Cerebellar nuclear complex (tissue), 1 donor: ENCODE measurements at regions not wholly inside any gene's neighbourhood (a gene's known extent, or its start where the extent isn't known, plus 50 kb on each side); places are given as distances from the start of the nearest gene placed in this dataset.
"Not testable (repeated sequence)": the region's sequence is repeated elsewhere in the genome, so short reads cannot be mapped to it uniquely, and the experiment has no call there.

ENCODE experiments used
- DNase-seq, 2 experiments: peaks; one replicate each; lab custom pipeline; 2025; lab: John Stamatoyannopoulos, UW

GRCh38 chr3:176328198-176328597 lies 869.1 kb downstream of the TBL1XR1 start:
- DNase-seq: no peak

- not testable (repeated sequence) for DNase-seq
Measured at GRCh38 chr3:176326894-176327490, 870.3 kb downstream of the TBL1XR1 start.

DNA sequence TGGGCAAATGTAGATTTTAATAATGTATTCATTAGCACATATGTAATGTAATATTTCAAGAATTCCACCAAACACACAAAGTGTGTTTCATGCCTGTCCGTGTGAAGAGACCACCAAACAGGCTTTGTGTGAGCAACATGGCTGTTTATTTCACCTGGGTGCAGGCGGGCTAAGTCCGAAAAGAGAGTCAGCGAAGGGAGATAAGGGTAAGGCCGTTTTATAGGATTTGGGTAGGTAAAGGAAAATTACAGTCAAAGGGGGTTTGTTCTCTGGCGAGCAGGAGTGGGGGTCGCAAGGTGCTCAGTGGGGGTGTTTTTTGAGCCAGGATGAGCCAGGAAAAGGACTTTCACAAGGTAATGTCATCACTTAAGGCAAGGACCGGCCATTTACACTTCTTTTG lies 875.8 kb downstream of the TBL1XR1 start:
- DNase-seq: not testable (repeated sequence)

- no peak for DNase-seq
Measured at GRCh38 chr3:176321099-176321498, 876.2 kb downstream of the TBL1XR1 start.

- DNase-seq: no peak
Measured at GRCh38 chr3:176313426-176313825, 883.9 kb downstream of the TBL1XR1 start.

- no peak for DNase-seq
Measured at GRCh38 chr3:176310641-176311040, 886.6 kb downstream of the TBL1XR1 start.

DNA sequence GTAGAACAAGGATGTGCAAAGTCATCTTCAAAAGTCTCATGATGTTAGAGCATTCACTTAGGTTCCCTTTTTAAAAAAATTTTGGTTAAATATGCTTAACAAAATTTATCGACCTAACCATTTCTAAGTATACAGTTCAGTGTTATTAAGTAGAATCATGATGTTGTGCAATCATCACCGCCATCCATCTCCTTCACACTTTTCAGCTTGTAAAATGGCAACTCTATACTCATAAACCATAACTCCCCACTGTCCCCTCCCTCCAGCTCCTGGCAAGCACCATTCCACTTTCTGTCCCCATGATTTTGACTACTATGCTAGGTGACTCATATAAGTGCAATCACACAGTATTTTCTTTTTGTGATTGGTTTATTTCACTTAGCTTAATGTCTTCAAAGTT lies 895.0 kb downstream of the TBL1XR1 start:
- no peak for DNase-seq

- DNase-seq: no peak
Measured at GRCh38 chr3:176296066-176296597, 901.1 kb downstream of the TBL1XR1 start.

- no peak for DNase-seq
Measured at GRCh38 chr3:176293276-176293675, 904.0 kb downstream of the TBL1XR1 start.

DNA sequence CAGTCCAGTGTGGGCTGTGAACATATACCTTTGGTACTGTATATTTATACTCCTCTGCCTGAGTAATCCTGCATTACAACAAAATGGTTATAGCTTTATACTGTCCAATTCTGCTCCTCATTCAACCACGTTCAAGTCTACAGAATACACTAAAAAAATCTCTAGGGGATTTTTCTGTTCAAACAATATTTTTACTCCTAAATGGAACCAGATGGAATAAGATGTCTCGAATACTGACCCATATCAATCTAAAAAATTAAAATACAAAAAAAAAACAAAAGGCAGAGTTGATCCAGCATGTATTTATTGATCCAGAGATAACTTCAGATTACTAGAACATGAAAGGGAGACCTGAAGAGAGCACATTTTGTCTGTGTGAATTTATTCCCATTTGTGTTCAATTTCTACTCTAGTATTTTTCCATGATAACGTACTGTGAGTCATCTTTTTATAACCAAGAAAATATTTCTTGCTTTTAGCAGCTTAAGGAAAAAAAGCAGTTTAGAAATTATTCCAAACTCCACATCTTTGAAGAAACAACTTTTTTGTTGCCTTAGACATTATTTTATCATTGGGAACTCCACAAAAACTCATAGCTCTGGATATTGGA lies 910.7 kb downstream of the TBL1XR1 start:
- no peak for DNase-seq

GRCh38 chr3:176275538-176275937 lies 921.7 kb downstream of the TBL1XR1 start:
- no peak for DNase-seq

DNA sequence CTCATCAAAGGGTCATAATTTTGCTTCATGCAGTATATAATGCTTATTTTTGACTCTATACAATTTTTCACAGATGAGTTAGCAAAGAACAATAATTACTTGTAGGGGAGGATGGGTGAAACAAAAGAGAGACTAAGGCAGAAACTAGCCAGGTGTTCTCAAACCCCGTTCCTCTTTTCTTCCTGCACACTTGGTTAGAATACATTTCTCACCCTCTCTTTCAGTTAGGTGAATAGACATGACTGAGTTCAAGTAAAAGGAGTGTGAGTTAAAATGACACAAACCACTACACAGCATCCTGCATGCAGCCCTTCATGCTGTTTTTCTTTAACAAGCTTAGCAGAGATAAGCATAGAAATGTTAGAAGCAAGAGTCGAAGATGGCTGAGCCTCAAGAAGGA lies 922.2 kb downstream of the TBL1XR1 start:
- DNase-seq: no peak

DNA sequence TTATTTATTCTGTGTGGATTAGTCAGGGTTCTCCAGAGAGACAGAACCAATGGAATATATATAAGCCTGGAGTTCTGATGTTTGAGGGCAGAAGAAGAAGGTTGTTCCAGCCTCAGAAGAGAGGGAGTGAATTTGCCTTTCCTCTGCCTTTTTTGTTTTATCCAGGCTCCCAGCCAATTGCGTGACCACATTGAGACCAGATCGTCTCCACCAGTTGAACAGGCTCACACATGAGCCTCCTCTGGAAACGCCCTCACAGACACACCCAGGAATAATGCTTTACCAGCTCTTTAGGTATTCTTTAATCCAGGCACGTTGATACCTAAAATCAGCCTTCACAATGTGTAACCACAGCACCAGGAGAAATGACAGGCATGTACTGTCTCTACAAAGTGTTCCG lies 923.1 kb downstream of the TBL1XR1 start:
- no peak for DNase-seq

- DNase-seq: no peak
Measured at GRCh38 chr3:176262071-176262470, 935.2 kb downstream of the TBL1XR1 start.

DNA sequence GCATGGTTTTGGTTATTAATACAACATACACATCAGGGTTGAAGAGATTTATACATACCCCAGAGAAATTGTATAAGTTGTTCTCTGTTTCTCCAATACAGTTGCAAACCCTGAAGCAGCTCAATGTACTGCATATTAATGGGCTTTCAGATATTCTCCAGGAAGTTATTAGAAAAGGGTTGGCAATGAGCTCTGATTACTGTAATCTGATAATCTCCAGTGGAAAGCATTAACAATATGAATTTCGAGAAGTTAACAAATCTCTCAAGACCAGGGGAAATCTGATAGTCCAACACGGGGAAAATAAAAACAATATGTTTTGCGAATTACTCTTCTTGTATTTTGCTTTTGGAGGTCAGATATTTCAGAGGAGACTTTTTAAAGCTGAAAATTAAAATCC lies 950.1 kb downstream of the TBL1XR1 start:
- no peak for DNase-seq

DNA sequence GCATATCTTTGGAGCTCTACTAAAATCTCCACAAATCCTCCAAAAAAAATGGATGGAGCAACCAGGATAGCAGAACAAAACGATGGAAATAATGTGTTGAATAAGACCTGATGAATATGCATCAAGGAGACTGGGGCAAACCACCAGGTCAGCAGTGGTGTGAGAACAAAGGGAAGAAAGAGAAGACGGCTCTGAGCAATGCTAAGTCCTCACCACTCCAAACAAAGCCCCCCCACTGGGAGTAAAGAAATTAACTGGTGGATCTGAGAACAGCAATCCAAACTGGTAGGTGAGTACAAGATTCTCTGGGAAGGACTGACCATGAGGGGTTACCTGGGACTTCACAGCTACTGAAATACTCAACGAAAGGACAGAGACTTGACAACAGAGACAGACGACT lies 977.3 kb downstream of the TBL1XR1 start:
- DNase-seq: no peak

DNA sequence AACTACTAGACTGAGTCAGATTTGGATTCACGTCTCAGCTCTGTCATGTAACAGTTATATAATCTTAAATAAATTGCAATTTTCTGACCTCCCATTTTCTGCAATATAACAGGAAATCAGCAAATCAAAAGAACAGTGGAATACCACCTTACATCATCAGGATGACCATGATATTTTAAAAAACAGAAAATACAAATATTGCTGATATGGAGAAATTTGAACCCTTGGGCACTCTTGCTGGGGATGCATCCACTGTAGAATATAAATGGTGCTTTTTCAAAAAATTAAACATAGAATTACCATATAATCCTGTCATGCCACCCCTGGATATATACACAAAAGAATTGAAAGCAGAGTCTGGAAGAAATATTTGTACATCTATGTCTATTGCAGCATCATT lies 982.5 kb downstream of the TBL1XR1 start:
- no peak for DNase-seq

DNA sequence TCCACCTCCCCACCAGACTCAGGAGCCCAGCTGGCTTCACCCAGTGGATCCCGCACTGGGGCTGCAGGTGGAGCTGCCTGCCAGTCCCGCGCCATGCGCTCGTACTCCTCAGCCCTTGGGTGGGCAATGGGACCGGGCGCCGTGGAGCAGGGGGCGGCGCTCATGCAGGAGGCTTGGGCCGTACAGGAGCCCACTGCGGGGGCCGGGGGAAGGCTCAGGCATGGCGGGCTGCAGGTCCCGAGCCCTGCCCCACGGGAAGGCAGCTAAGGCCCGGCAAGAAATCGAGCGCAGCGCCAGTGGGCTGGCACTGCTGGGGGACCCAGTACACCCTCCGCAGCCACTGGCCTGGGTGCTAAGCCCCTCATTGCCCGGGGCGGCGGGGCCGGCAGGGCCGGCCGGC lies 984.0 kb downstream of the TBL1XR1 start:
- not testable (repeated sequence) for DNase-seq

- DNase-seq: no peak
Measured at GRCh38 chr3:176208915-176209314, 988.4 kb downstream of the TBL1XR1 start.

GRCh38 chr3:176208283-176208682 lies 989.0 kb downstream of the TBL1XR1 start:
- no peak for DNase-seq

GRCh38 chr3:176206809-176207208 lies 990.5 kb downstream of the TBL1XR1 start:
- no peak for DNase-seq

DNA sequence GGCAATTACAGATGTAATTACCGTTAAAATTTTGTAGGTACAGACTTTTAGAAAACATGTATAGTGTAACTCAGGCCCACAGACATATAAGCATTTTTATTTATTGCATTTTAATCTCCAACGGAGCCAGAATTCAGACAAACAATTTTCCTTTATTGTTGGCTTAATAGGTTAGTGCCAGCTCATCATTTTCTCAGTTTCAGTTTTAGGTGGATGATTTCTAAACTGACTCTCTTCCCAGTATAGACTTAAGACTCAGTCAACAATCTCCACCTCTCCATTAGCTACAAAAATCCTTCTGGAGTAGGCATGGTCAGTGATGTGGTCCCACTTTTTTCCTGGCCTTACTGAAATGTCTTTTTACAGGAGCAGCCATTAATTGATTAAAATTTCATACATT lies 994.6 kb downstream of the TBL1XR1 start:
- no peak for DNase-seq

DNA sequence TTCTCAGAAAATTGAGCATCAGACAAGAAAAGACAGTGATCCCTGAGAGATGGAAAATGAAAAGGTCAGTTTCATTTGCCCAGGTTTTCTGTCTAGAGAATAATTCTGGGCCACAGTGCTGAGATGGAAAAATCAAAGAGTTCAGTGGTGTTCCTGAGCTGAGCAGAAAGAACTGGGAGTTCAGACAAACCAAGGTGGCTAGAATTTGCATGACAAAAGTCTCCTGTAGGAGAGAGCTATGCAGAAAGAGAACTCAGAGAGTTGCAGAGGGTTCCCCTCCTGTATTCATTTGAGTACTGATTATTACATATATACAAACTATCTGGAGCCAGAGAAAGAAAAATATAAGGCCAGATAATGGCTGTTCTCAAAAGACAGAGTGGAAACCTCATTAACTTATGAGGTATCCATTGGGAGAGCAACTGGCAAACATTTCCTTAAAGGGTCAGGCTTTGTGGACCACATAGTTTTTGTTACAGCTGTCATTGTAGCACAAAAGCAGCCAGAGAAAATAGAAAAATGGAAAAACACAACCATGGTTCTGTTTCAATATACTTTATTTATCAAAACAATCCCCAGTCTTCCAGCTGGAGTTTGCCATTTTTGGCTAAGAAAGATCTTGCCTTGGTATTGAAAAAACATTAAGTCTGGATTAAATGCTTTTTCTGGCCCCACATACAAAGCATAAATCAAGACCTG lies 1004.1 kb downstream of the TBL1XR1 start:
- DNase-seq: no peak
